Activated naive CD4-positive, alpha-beta T cell (primary cell): ENCODE measurements at regions not wholly inside any gene's neighbourhood (a gene's known extent, or its start where the extent isn't known, plus 50 kb on each side); places are given as distances from the start of the nearest gene placed in this dataset.
A peak's percentile ranks its signal among the peaks of the same experiment; 100 is the strongest.
"Not testable (repeated sequence)": the region's sequence is repeated elsewhere in the genome, so short reads cannot be mapped to it uniquely, and the experiment has no call there.

Experiments used
- DNase-seq, 4 experiments: peaks; one replicate each; lab custom pipeline; 2025; lab: John Stamatoyannopoulos, UW

- DNase-seq: not testable (repeated sequence)
These were observed 185.9 kb upstream of the IRF2BP2 start for GRCh38 chr1:234795711-234796437.

GRCh38 chr1:234795007-234795406, 185.0 kb upstream of the IRF2BP2 start:
- not testable (repeated sequence) for DNase-seq

- not testable (repeated sequence) for DNase-seq
These were observed 184.5 kb upstream of the IRF2BP2 start for GRCh38 chr1:234794452-234794851.

GRCh38 chr1:234793924-234794323, 183.9 kb upstream of the IRF2BP2 start:
- not testable (repeated sequence) for DNase-seq

GRCh38 chr1:234792221-234792864, 182.4 kb upstream of the IRF2BP2 start:
- not testable (repeated sequence) for DNase-seq

- DNase-seq: not testable (repeated sequence)
These were observed 181.6 kb upstream of the IRF2BP2 start for GRCh38 chr1:234791615-234792014.

- not testable (repeated sequence) for DNase-seq
These were observed 180.4 kb upstream of the IRF2BP2 start for GRCh38 chr1:234790333-234790732.

GRCh38 chr1:234787011-234787584, 177.1 kb upstream of the IRF2BP2 start:
- not testable (repeated sequence) for DNase-seq

- not testable (repeated sequence) for DNase-seq
These were observed 175.9 kb upstream of the IRF2BP2 start for GRCh38 chr1:234785922-234786321.

GRCh38 chr1:234785471-234785919, 175.5 kb upstream of the IRF2BP2 start:
- DNase-seq: not testable (repeated sequence)

GRCh38 chr1:234784108-234784507, 174.1 kb upstream of the IRF2BP2 start:
- not testable (repeated sequence) for DNase-seq

- DNase-seq: no peak
These were observed 172.8 kb upstream of the IRF2BP2 start for GRCh38 chr1:234782791-234783190.

- no peak for DNase-seq
These were observed 172.2 kb upstream of the IRF2BP2 start for GRCh38 chr1:234782105-234782751.

GRCh38 chr1:234781241-234782065, 171.5 kb upstream of the IRF2BP2 start:
- no peak for DNase-seq

- peak in 1 of 4 experiments; percentile 13 for DNase-seq
These were observed 170.7 kb upstream of the IRF2BP2 start for GRCh38 chr1:234780531-234781162.

GRCh38 chr1:234780112-234780511, 170.1 kb upstream of the IRF2BP2 start:
- no peak for DNase-seq

GRCh38 chr1:234779600-234779999, 169.6 kb upstream of the IRF2BP2 start:
- not testable (repeated sequence) for DNase-seq

GRCh38 chr1:234779160-234779538, 169.2 kb upstream of the IRF2BP2 start:
- DNase-seq: no peak

- DNase-seq: no peak
These were observed 168.5 kb upstream of the IRF2BP2 start for GRCh38 chr1:234778221-234779159.

GRCh38 chr1:234777856-234778220, 167.9 kb upstream of the IRF2BP2 start:
- no peak for DNase-seq
